Ovary (tissue), 3 donors: ENCODE measurements at regions not wholly inside any gene's neighbourhood (a gene's known extent, or its start where the extent isn't known, plus 50 kb on each side); places are given as distances from the start of the nearest gene placed in this dataset.

Experiments used
- EP300 ChIP-seq: sonication (generic); formaldehyde crosslinking; IDR thresholded peaks from one replicate; pipeline ENCODE4 v1.6.1; 2017; ENCODE audit warnings: antibody characterized with exemption
- POLR2A ChIP-seq: fragments of 450-650 bp; IDR thresholded peaks from one replicate; pipeline ENCODE4 v1.6.1; 2017; ENCODE audit warnings: antibody characterized with exemption, mild to moderate bottlenecking, moderate library complexity
- TF ChIP-seq, protein P1 (sequence below), 3 donors: fragments of 450-650 bp in 2 of 3; fragments of 200-600 bp in 1 of 3; IDR thresholded peaks; one replicate each; pipeline versions ENCODE4 v1.5.1 to v1.8.0; 2016 to 2022; ENCODE audit warnings: antibody characterized with exemption in 3 of 3, mild to moderate bottlenecking in 1 of 3
- donor health status: DM: no; HTN: no; CAD: no.

DNA sequence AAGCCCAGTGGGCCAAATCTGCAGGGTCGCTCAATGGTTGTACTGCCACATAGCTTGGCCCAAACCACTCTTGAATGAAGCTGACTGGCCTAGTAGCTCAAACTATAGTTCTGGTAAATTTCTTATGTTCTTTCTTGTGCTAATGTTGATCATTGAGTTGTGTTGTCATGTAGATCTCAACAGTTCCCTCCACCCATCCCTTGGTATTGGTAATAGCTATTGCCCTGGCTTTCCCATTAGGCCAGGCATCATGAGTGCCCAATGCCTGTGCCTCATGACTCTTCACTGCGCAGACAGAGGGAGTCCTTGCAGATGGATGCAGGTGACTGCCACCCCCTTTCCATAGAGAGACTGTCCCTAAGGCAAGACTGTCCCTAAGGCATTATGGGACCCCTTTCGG, 988.4 kb downstream of the KCNMA1 start:
- TF ChIP-seq POLR2A (no peak), EP300 (no peak)
- TF ChIP-seq, protein P1, sequence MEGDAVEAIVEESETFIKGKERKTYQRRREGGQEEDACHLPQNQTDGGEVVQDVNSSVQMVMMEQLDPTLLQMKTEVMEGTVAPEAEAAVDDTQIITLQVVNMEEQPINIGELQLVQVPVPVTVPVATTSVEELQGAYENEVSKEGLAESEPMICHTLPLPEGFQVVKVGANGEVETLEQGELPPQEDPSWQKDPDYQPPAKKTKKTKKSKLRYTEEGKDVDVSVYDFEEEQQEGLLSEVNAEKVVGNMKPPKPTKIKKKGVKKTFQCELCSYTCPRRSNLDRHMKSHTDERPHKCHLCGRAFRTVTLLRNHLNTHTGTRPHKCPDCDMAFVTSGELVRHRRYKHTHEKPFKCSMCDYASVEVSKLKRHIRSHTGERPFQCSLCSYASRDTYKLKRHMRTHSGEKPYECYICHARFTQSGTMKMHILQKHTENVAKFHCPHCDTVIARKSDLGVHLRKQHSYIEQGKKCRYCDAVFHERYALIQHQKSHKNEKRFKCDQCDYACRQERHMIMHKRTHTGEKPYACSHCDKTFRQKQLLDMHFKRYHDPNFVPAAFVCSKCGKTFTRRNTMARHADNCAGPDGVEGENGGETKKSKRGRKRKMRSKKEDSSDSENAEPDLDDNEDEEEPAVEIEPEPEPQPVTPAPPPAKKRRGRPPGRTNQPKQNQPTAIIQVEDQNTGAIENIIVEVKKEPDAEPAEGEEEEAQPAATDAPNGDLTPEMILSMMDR (IDR thresholded peaks at IDR 0.05): no peak
